GM10266 (cell line): ENCODE measurements at regions not wholly inside any gene's neighbourhood (a gene's known extent, or its start where the extent isn't known, plus 50 kb on each side); places are given as distances from the start of the nearest gene placed in this dataset.

Source experiments
- DNase-seq: peaks from one replicate; pipeline ENCODE4 v3.0.0; 2012; ENCODE audit errors: extremely low spot score
- TF ChIP-seq, protein P1 (sequence below): IDR thresholded peaks from 2 replicates; pipeline ENCODE4 v1.5.1; 2012; ENCODE audit warnings: mild to moderate bottlenecking, low read depth; ENCODE audit not compliant: control insufficient read depth, insufficient read depth; ENCODE audit errors: missing control alignments

DNA sequence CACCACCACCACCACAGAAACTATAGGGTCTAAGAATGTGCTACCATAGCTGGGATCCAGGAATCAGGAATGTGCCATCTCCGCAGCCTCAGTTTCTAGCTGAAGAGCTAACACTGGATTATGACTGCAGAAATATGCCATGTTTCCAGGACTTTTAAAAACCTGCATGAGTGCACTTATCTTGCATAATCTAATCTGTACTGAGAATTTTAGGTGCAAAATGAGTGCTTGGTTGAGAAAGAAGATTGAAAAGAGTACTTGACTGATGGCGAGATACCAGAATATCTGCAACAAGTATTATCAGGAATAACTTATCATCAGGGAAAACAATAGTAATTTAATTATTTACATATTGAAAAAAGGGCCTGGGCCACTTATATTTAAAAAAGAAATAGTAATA is 97.2 kb upstream of the FAM216B start:
- TF ChIP-seq, protein P1, sequence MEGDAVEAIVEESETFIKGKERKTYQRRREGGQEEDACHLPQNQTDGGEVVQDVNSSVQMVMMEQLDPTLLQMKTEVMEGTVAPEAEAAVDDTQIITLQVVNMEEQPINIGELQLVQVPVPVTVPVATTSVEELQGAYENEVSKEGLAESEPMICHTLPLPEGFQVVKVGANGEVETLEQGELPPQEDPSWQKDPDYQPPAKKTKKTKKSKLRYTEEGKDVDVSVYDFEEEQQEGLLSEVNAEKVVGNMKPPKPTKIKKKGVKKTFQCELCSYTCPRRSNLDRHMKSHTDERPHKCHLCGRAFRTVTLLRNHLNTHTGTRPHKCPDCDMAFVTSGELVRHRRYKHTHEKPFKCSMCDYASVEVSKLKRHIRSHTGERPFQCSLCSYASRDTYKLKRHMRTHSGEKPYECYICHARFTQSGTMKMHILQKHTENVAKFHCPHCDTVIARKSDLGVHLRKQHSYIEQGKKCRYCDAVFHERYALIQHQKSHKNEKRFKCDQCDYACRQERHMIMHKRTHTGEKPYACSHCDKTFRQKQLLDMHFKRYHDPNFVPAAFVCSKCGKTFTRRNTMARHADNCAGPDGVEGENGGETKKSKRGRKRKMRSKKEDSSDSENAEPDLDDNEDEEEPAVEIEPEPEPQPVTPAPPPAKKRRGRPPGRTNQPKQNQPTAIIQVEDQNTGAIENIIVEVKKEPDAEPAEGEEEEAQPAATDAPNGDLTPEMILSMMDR = no peak
- DNase-seq = no peak

DNA sequence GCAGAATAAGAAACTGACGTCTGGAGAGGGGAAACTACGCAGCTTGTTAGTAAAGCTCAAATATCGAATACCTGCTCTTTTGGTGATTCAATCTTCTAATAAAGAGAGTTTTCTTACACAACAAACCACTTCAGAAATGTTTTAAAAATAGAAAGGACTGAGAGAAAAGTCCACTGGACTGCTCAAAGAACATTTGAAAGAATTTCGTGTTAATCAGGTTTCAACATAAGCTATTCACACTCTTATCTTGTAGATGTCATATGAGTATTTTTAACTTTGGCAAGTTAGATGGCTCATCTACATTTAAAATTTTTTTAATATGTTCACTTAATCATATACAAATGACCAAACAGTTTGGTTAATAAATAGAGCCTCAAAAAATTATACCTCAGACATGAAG is 95.6 kb upstream of the FAM216B start:
- TF ChIP-seq, protein P1 = no peak
- no peak for DNase-seq

DNA sequence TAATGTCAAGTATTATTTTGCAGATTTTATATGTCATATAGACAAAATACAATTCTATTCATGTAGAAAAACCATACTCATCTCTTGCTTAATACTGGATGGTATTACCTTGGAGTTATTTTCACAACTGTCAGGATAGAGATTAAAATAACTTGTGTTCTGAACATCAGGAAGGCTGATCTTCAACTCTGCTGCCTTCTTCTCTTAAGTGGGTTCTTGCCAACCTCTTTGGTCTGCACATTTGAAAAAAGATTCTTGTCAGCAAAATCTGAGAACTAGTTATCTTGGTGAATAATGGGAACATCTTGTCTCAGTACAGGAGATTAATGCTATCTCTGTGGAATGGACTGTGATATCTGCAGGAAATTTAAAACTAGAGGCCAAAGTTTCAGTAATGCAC is 95.2 kb upstream of the FAM216B start:
- TF ChIP-seq, protein P1 = no peak
- no peak for DNase-seq

DNA sequence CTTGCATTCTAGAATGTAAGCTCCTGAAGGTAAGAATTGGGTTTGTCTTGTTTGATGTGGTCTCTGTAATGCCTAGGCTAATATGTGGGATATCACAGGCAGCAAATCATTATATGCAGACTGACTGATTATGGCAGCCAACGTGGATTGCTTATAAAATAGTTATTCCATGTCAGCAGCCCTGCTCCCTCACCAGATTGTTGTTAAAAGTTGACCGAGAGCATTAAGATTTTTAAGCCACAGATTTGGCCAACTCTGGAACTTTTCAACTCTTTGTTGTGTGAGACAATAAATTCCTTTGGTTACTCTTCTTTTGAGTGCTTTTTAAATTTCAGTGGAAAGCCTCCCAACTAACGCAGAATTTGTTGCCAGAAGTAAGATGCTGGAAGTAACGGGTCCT is 92.6 kb upstream of the FAM216B start:
- TF ChIP-seq, protein P1 = no peak
- DNase-seq = no peak

DNA sequence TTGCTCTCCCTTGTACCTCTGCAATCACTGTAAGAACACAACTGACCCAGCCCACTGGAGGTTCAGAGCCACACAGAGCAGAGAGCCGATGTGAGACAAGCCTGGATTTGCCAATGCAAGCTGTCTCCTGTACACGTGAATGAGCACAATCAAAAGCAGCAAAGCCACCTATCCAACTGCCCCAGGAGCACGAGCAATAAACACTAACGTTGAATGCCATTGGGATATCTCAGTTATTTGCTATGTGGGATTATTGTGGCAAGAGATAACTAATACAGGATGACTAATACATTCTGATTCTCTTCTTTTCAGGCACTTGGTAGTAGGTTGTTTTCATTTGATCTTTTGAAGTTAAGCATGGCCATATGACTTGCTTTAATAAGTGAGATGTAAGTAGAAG is 85.2 kb upstream of the FAM216B start:
- TF ChIP-seq, protein P1 = no peak
- no peak for DNase-seq

DNA sequence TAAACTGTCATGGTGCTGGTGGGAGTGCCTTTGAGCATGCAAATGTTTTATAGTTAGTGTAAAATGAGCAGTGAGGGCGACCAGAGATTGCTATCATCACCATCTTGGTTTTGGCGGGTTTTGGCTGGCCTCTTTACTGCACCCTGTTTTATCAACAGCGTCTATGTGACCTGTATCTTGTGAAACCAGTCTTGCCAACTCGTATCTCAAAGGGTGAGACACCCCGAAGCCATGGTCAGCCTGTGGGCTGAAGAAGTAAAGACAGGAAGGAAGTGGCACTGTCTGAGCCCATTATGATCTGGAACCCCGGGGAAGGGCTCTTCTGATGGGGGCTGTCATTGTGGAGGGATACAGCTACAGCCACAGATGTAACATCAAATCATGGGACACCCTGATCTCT is 81.5 kb upstream of the FAM216B start:
- no peak for DNase-seq
- TF ChIP-seq, protein P1 = no peak

DNA sequence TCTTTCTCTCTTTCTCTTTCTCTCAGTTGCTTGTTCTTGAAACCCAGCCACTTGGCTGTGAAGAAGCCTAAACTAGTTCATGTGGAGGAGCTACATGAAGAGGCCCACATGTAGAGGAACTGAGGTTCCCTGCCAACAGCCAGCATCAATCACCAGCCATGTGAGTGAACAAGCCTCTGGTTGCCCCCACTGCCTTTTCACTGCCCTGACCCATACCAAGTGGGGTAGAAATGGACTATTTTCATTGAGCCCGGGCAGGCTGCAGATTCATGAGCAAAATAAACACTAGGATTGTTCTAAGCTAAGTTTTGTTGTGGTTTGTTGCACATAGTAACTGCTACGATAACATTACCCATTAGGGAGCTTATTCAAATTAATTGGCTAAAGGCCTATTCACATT is 78.7 kb upstream of the FAM216B start:
- TF ChIP-seq, protein P1 = no peak
- DNase-seq = no peak
